ENCODE measurements at regions not wholly inside any gene's neighbourhood (a gene's known extent, or its start where the extent isn't known, plus 50 kb on each side); places are given as distances from the start of the nearest gene placed in this dataset.

- no peaks in the 10 kb centered on the region for H3K9me1 ChIP-seq (ENCODE audit: control insufficient read depth, insufficient read depth, low read length)
- H3K4me1 ChIP-seq (replicated peaks in 1 of 2; ENCODE audit: control insufficient read depth in 2 of 2, insufficient read depth in 2 of 2, low read length in 2 of 2) = no peaks in the 10 kb centered on the region
- in situ Hi-C loops (cut with MboI) = no loop called here
- ChIA-PET CTCF (ENCODE audit: low intra/inter-chr PET ratio) (no interaction called here), POLR2A (no interaction called here)
- no peaks in the 10 kb centered on the region for H3K79me2 ChIP-seq (ENCODE audit: control insufficient read depth, insufficient read depth, low read length)
- H3K27me3 ChIP-seq (ENCODE audit: control insufficient read depth in 2 of 2, insufficient read depth in 2 of 2, low read length in 2 of 2) = no peaks in the 10 kb centered on the region
- no peak overlapping the region for H3K4me2 ChIP-seq (ENCODE audit: insufficient read depth, low read length)
- no peak for FAIRE-seq
- intact Hi-C loops (cut with micrococcal nuclease) = no loop called here
- no peak for DNase-seq (ENCODE audit: extremely low read depth in 1 of 4, low spot score in 3 of 4)
- no peak overlapping the region for H3K4me3 ChIP-seq
- WGBS (ENCODE audit: insufficient coverage, low coverage, missing lambda C conversion rate) = 50% methylated on average over 2 of the region's 2 CpGs
- no peaks in the 10 kb centered on the region for H3K36me3 ChIP-seq (ENCODE audit: control insufficient read depth, insufficient read depth, low read length)
- H3K9ac ChIP-seq (ENCODE audit: insufficient read depth in 1 of 2, low read depth in 2 of 2, low read length in 2 of 2) = no peak overlapping the region
- ATAC-seq = no peak
- H4K20me1 ChIP-seq (replicated peaks; ENCODE audit: control insufficient read depth, insufficient read depth, low read length) = no peaks in the 10 kb centered on the region
- no TSS peak for BruUV-seq (replicated peaks)
- H3K9me3 ChIP-seq (replicated peaks; ENCODE audit: control insufficient read depth, insufficient read depth, low read depth, low read length) = 0 out of 2 replicates have a peak, but pooled peaks cover 3% of the 10 kb centered on the region
- no peak overlapping the region for H3K27ac ChIP-seq (ENCODE audit: extremely low read depth, low read depth, low read length)
- H2AFZ ChIP-seq (ENCODE audit: low read depth, low read length) = no peak overlapping the region
- TF ChIP-seq NR4A1 (CRISPR knock-in tag; IDR thresholded peaks at IDR 0.05) (no peak), NR4A1 (tag; IDR thresholded peaks at IDR 0.05) (no peak), FOXA1 (IDR thresholded peaks at IDR 0.05; ENCODE audit: borderline replicate concordance) (no peak), KAT7 (CRISPR knock-in tag; IDR thresholded peaks at IDR 0.05; ENCODE audit: borderline replicate concordance) (no peak), SLC30A9 (CRISPR knock-in tag; IDR thresholded peaks at IDR 0.05) (no peak), TSHZ1 (CRISPR knock-in tag; IDR thresholded peaks at IDR 0.05) (no peak), EWSR1 (IDR thresholded peaks at IDR 0.05; ENCODE audit: borderline replicate concordance, low read depth, partially characterized antibody) (no peak), MXI1 (IDR thresholded peaks at IDR 0.05; ENCODE audit: low read depth, low read length) (no peak), EP400 (IDR thresholded peaks at IDR 0.05) (no peak), ELF1 (tag; IDR thresholded peaks at IDR 0.05) (no peak), SREBF2 (CRISPR knock-in tag; IDR thresholded peaks at IDR 0.05) (no peak)
- TF ChIP-seq, protein P1, sequence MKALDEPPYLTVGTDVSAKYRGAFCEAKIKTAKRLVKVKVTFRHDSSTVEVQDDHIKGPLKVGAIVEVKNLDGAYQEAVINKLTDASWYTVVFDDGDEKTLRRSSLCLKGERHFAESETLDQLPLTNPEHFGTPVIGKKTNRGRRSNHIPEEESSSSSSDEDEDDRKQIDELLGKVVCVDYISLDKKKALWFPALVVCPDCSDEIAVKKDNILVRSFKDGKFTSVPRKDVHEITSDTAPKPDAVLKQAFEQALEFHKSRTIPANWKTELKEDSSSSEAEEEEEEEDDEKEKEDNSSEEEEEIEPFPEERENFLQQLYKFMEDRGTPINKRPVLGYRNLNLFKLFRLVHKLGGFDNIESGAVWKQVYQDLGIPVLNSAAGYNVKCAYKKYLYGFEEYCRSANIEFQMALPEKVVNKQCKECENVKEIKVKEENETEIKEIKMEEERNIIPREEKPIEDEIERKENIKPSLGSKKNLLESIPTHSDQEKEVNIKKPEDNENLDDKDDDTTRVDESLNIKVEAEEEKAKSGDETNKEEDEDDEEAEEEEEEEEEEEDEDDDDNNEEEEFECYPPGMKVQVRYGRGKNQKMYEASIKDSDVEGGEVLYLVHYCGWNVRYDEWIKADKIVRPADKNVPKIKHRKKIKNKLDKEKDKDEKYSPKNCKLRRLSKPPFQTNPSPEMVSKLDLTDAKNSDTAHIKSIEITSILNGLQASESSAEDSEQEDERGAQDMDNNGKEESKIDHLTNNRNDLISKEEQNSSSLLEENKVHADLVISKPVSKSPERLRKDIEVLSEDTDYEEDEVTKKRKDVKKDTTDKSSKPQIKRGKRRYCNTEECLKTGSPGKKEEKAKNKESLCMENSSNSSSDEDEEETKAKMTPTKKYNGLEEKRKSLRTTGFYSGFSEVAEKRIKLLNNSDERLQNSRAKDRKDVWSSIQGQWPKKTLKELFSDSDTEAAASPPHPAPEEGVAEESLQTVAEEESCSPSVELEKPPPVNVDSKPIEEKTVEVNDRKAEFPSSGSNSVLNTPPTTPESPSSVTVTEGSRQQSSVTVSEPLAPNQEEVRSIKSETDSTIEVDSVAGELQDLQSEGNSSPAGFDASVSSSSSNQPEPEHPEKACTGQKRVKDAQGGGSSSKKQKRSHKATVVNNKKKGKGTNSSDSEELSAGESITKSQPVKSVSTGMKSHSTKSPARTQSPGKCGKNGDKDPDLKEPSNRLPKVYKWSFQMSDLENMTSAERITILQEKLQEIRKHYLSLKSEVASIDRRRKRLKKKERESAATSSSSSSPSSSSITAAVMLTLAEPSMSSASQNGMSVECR (CRISPR knock-in tag; IDR thresholded peaks at IDR 0.05) = no peak
- TF ChIP-seq, protein P2, sequence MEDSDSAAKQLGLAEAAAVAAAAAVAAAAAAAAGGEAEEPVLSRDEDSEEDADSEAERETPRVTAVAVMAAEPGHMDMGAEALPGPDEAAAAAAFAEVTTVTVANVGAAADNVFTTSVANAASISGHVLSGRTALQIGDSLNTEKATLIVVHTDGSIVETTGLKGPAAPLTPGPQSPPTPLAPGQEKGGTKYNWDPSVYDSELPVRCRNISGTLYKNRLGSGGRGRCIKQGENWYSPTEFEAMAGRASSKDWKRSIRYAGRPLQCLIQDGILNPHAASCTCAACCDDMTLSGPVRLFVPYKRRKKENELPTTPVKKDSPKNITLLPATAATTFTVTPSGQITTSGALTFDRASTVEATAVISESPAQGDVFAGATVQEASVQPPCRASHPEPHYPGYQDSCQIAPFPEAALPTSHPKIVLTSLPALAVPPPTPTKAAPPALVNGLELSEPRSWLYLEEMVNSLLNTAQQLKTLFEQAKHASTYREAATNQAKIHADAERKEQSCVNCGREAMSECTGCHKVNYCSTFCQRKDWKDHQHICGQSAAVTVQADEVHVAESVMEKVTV (CRISPR knock-in tag; IDR thresholded peaks at IDR 0.05) = no peak
These were observed 209.4 kb downstream of the ZEB2 start for GRCh38 chr2:144310484-144310883.
